HFF-Myc (cell line): ENCODE measurements at regions not wholly inside any gene's neighbourhood (a gene's known extent, or its start where the extent isn't known, plus 50 kb on each side); places are given as distances from the start of the nearest gene placed in this dataset.

Experiments
- DNase-seq: peaks from one replicate; pipeline ENCODE4 v3.0.0-alpha.2; 2011; ENCODE audit warnings: low read depth; ENCODE audit errors: extremely low read depth
- H3K4me3 ChIP-seq: replicated peaks from 2 replicates; pipeline ENCODE4 v1.5.1; 2011; ENCODE audit warnings: low read depth, mild to moderate bottlenecking, control low read depth, low read length
- TF ChIP-seq, protein P1 (sequence below): IDR thresholded peaks from 2 replicates; pipeline ENCODE4 v1.5.1; 2012; ENCODE audit warnings: mild to moderate bottlenecking, low read depth, low read length, control low read depth; ENCODE audit errors: missing control alignments

DNA sequence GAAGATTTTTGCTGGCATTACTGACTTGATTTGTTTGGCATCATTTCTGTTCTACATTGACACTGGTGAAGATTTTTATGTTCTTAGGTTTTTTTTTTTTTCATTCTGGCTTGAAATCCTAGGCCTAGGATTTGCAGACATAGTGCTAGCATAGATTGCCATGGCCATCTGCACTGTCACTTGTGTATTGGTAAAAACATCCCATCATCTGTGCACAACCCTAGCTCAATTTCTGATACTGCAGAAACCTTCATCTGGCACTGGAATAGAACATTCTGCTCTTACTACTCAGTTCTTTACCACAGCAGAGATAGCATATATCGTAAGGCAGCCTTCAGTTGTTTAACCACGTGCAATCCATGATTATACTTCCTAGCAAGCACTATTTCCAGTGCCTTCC, 111.5 kb upstream of the IL15 start:
- TF ChIP-seq, protein P1, sequence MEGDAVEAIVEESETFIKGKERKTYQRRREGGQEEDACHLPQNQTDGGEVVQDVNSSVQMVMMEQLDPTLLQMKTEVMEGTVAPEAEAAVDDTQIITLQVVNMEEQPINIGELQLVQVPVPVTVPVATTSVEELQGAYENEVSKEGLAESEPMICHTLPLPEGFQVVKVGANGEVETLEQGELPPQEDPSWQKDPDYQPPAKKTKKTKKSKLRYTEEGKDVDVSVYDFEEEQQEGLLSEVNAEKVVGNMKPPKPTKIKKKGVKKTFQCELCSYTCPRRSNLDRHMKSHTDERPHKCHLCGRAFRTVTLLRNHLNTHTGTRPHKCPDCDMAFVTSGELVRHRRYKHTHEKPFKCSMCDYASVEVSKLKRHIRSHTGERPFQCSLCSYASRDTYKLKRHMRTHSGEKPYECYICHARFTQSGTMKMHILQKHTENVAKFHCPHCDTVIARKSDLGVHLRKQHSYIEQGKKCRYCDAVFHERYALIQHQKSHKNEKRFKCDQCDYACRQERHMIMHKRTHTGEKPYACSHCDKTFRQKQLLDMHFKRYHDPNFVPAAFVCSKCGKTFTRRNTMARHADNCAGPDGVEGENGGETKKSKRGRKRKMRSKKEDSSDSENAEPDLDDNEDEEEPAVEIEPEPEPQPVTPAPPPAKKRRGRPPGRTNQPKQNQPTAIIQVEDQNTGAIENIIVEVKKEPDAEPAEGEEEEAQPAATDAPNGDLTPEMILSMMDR: no peak
- no peak for DNase-seq
- no peak overlapping the region for H3K4me3 ChIP-seq

DNA sequence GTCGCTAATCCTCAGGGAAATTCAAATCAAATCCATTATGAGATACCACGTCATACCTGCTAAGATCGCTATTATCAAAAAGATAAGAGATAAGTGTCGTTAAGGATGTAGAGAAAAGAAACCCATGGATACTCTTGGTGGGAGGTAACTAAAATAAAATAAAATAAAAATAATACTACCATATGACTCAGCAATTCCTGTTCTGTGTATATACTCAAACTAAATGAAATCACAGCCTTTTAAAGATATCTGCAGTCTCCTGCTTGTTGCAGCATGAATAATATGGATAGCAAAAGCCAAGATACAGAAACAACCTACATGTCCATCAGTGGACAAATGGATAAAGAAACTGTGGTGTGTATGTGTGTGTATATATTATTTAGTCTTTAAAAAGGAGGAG, 105.8 kb upstream of the IL15 start:
- no peak for DNase-seq
- H3K4me3 ChIP-seq: no peak overlapping the region
- TF ChIP-seq, protein P1: no peak

DNA sequence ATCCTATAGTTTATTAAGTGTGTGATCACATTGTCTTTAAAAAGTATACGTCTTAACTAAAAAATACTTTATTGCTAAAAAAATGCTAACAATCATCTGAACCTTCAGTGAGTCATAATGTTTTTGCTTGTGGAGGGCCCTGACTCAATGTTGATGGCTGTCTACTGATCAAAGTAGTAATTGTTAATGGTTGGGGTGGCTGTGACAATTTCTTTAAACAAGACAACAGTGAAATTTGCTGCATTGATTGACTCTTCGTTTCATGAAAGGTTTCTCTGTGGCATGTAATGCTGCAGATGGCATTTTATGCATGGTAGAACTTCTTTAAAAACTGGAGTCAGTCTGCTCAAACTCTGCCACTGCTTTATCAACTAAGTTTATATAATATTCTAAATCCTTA, 101.4 kb upstream of the IL15 start:
- no peak for DNase-seq
- TF ChIP-seq, protein P1: no peak
- H3K4me3 ChIP-seq: no peak overlapping the region

DNA sequence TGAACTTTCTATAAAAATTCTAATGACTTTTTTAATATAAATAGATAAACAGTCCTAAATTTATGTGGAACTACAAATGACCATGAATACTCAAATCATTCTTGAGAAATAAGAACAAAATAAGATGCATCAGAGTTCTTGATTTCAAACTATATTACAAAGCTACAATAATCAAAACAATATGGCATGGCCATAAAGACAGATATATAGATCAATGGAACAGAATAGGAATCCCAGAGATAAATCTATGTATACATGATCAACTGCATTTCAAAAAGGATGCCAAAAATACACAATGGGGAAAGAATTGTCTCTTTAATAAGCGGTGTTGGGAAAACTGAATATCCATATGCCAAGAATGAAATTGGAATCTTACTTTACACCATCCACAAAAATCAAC, 98.4 kb upstream of the IL15 start:
- no peak overlapping the region for H3K4me3 ChIP-seq
- no peak for DNase-seq
- TF ChIP-seq, protein P1: no peak

DNA sequence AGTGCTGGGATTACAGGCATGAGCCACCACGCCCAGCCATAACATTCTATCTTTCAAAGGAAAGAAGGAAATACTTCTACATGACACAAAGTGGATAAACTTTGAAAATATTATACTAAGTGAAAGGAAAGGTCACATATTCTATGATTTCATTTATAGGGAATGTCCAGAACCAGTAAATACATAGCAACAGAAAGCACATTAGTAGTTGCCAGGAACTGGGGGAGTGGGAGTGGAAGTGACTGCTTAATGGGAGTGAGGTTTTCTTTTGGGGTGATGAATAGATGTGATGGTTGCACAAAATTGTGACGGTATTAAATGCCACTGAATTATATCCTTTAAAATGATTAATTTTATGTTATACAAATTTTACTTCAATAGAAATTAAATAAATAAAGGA, 95.7 kb upstream of the IL15 start:
- TF ChIP-seq, protein P1: no peak
- DNase-seq: no peak
- no peak overlapping the region for H3K4me3 ChIP-seq

DNA sequence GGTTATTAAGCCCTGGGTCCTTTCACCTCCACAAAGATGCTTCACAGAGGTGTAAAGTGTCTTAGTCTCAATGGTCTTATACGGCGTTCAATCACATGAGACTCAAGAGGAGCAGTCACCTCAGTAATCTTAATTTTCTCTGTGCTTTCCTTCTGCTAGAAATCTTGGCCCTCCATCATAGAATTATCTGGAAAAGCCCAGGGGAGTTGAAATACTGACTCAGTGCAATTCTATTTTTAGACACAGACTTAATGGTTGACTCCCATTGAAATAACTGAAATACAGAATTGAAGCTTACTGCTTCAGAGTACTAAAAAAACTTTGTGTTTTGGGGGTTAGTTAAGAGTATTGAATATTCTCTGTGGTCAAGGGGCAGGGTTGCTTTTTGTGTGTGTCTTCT, 94.5 kb upstream of the IL15 start:
- no peak overlapping the region for H3K4me3 ChIP-seq
- TF ChIP-seq, protein P1: no peak
- no peak for DNase-seq

DNA sequence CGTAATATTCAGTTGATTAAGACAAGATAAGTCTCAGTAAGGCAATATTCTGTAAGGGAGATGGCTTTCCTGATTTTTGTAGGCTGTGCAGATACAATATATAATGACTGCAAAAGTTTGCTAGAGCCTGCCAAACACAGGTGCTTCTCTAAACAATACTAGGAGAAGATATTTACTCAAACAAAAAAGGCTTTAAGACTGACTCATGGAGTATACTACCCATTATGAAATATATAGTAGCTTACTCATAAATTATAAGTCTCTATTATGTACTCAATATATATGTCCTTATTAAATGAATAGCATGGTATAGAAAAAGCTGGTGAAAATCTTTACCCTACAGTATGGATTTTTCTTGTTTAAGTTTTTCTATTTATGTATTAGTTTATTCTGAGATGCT, 93.2 kb upstream of the IL15 start:
- TF ChIP-seq, protein P1: no peak
- H3K4me3 ChIP-seq: no peak overlapping the region
- no peak for DNase-seq
